Trophoblast cell (in vitro differentiated cells and primary cell): ENCODE measurements at regions not wholly inside any gene's neighbourhood (a gene's known extent, or its start where the extent isn't known, plus 50 kb on each side); places are given as distances from the start of the nearest gene placed in this dataset.

ENCODE experiments used
- DNase-seq, 2 donors: peaks; one replicate each; pipeline ENCODE4 v3.0.0-alpha.2; 2016
- H2AFZ ChIP-seq: 2 replicates; pipeline ENCODE4 v1.6.1; 2013; ENCODE audit warnings: low read length, moderate library complexity, mild to moderate bottlenecking; ENCODE audit not compliant: insufficient read depth, poor library complexity
- H2AK5ac ChIP-seq: 2 replicates; pipeline ENCODE4 v1.6.1; 2013; ENCODE audit warnings: mild to moderate bottlenecking, low read length
- H2BK120ac ChIP-seq: 2 replicates; pipeline ENCODE4 v1.6.1; 2013; ENCODE audit warnings: low read length, mild to moderate bottlenecking, moderate library complexity; ENCODE audit not compliant: insufficient read depth, poor library complexity
- H2BK12ac ChIP-seq: 2 replicates; pipeline ENCODE4 v1.6.1; 2013; ENCODE audit warnings: mild to moderate bottlenecking, low read length, moderate library complexity
- H2BK5ac ChIP-seq: 2 replicates; pipeline ENCODE4 v1.6.1; 2013; ENCODE audit warnings: low read length, low read depth, moderate library complexity, mild to moderate bottlenecking; ENCODE audit not compliant: poor library complexity
- H3K14ac ChIP-seq: 2 replicates; pipeline ENCODE4 v1.6.1; 2013; ENCODE audit warnings: mild to moderate bottlenecking, low read length
- H3K18ac ChIP-seq: 2 replicates; pipeline ENCODE4 v1.6.1; 2013; ENCODE audit warnings: mild to moderate bottlenecking, low read length
- H3K23ac ChIP-seq: 2 replicates; pipeline ENCODE4 v1.6.1; 2013; ENCODE audit warnings: low read length
- H3K27ac ChIP-seq: 2 replicates; pipeline ENCODE4 v1.5.1; 2013; ENCODE audit warnings: low read depth, mild to moderate bottlenecking, inconsistent platforms, low read length, moderate library complexity
- H3K27me3 ChIP-seq: 2 replicates; pipeline ENCODE4 v1.6.1; 2013; ENCODE audit warnings: inconsistent platforms, mild to moderate bottlenecking, low read length, moderate library complexity; ENCODE audit not compliant: insufficient read depth
- H3K36me3 ChIP-seq, 2 experiments: 1 replicate in 1 of 2; 2 replicates in 1 of 2; pipeline ENCODE4 v1.6.1; 2013; ENCODE audit warnings: low read length in 2 of 2, mild to moderate bottlenecking in 2 of 2, moderate library complexity in 1 of 2; ENCODE audit not compliant: insufficient read depth in 2 of 2, control insufficient read depth in 1 of 2
- H3K4ac ChIP-seq: 2 replicates; pipeline ENCODE4 v1.6.1; 2013; ENCODE audit warnings: low read depth, mild to moderate bottlenecking, low read length, moderate library complexity
- H3K4me1 ChIP-seq, 2 experiments: 1 replicate in 1 of 2; 2 replicates in 1 of 2; pipeline ENCODE4 v1.6.1; 2013; ENCODE audit warnings: low read length in 2 of 2, mild to moderate bottlenecking in 2 of 2, moderate library complexity in 1 of 2; ENCODE audit not compliant: insufficient read depth in 2 of 2, control insufficient read depth in 1 of 2
- H3K4me2 ChIP-seq: 2 replicates; pipeline ENCODE4 v1.6.1; 2013; ENCODE audit warnings: inconsistent platforms, mild to moderate bottlenecking, low read length, moderate library complexity
- H3K4me3 ChIP-seq: 2 replicates; pipeline ENCODE4 v1.5.1; 2013; ENCODE audit warnings: mild to moderate bottlenecking, low read depth, low read length, inconsistent platforms
- H3K79me1 ChIP-seq: one replicate; pipeline ENCODE4 v1.6.1; 2013; ENCODE audit warnings: low read length
- H3K79me2 ChIP-seq: 2 replicates; pipeline ENCODE4 v1.6.1; 2013; ENCODE audit warnings: low read length, mild to moderate bottlenecking; ENCODE audit not compliant: control insufficient read depth, insufficient read depth, poor library complexity
- H3K9ac ChIP-seq: 2 replicates; pipeline ENCODE4 v1.6.1; 2013; ENCODE audit warnings: mild to moderate bottlenecking, low read length
- H3K9me3 ChIP-seq: 2 replicates; pipeline ENCODE4 v1.6.1; 2013; ENCODE audit warnings: low read depth, mild to moderate bottlenecking, control low read depth, inconsistent platforms, low read length; ENCODE audit not compliant: insufficient read depth
- H4K12ac ChIP-seq: 2 replicates; pipeline ENCODE4 v1.6.1; 2013; ENCODE audit warnings: low read depth, mild to moderate bottlenecking, low read length, moderate library complexity
- H4K8ac ChIP-seq: 2 replicates; pipeline ENCODE4 v1.6.1; 2013; ENCODE audit warnings: low read depth, mild to moderate bottlenecking, low read length, moderate library complexity
- H4K91ac ChIP-seq: one replicate; pipeline ENCODE4 v1.6.1; 2013; ENCODE audit warnings: low read depth, mild to moderate bottlenecking, low read length, moderate library complexity
- WGBS: extraction: QIAGEN DNeasy Blood & Tissue Kit; methylation state at CpG from one replicate; pipeline ENCODE4 v1.1.7; 2013; ENCODE audit warnings: missing lambda C conversion rate; ENCODE audit not compliant: insufficient read length, insufficient coverage; ENCODE audit errors: extremely low coverage; 5-methylcytosine and 5-hydroxymethylcytosine counted together

DNA sequence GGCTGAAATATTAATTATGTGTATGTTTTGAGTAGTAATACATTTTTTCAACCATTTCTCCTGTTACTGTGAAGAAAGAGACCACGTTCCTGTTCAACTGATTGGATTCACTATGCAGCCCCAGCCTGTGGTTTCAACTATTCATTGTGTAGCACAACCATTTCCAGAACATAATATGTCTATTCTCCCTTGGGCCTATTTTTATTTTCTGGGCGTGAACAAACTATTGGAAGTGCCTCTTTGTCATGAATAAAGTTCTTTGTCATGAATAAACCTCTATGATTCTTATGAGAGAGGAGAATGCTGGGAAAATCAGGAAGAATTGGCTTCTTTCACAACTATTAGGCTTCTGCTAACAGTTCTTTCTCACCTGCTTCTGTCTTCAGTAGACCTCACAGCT is 152.4 kb downstream of the GNAT3 start:
- Histone ChIP-seq H3K18ac (no peak overlapping the region), H3K27me3 (no peaks in the 10 kb centered on the region), H3K4me1 (no peaks in the 10 kb centered on the region), H2AK5ac (no peak overlapping the region), H3K79me1 (no peaks in the 10 kb centered on the region), H4K91ac (no peak overlapping the region), H3K79me2 (no peaks in the 10 kb centered on the region), H3K27ac (no peak overlapping the region), H3K23ac (no peak overlapping the region), H2BK12ac (no peak overlapping the region), H3K4me2 (no peak overlapping the region), H3K4ac (no peak overlapping the region), H2BK120ac (no peak overlapping the region), H4K8ac (no peak overlapping the region), H3K9ac (no peak overlapping the region), H3K9me3 (no peaks in the 10 kb centered on the region), H3K4me3 (no peak overlapping the region), H2BK5ac (no peak overlapping the region), H4K12ac (no peak overlapping the region), H3K36me3 (no peaks in the 10 kb centered on the region), H3K14ac (no peak overlapping the region), H2AFZ (no peak overlapping the region)
- DNase-seq: no peak
- no CpG with 5 or more reads among the region's 2 CpGs for WGBS

DNA sequence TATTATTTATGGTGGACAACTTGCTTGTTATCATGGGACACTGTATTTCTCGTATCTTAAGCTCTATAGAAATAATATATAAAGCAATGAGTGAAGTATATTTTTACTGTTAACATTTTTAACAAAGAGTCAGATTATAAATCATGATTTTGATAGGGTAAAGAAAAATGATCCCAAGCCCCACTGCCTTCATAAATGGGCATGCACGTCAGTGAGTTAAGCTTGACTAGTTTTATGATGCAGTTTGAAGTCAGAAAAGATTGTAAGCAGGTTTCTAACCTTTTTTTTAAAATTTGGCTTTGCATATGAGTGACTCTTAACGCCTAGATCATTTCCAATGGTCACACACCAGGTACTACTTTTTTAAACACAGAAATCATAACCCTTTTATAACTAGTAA is 152.8 kb downstream of the GNAT3 start:
- no peak overlapping the region for H2BK120ac ChIP-seq
- H3K4ac ChIP-seq: no peak overlapping the region
- WGBS: no CpG with 5 or more reads among the region's 3 CpGs
- no peak overlapping the region for H4K91ac ChIP-seq
- no peak overlapping the region for H3K4me3 ChIP-seq
- H2AFZ ChIP-seq: no peak overlapping the region
- no peak for DNase-seq
- H3K27me3 ChIP-seq: no peaks in the 10 kb centered on the region
- no peaks in the 10 kb centered on the region for H3K4me1 ChIP-seq
- H2BK12ac ChIP-seq: no peak overlapping the region
- no peak overlapping the region for H3K9ac ChIP-seq
- H3K79me1 ChIP-seq: no peaks in the 10 kb centered on the region
- H3K14ac ChIP-seq: no peak overlapping the region
- no peak overlapping the region for H4K12ac ChIP-seq
- H2BK5ac ChIP-seq: no peak overlapping the region
- no peaks in the 10 kb centered on the region for H3K36me3 ChIP-seq
- H3K9me3 ChIP-seq: no peaks in the 10 kb centered on the region
- no peak overlapping the region for H3K27ac ChIP-seq
- no peak overlapping the region for H3K18ac ChIP-seq
- H3K23ac ChIP-seq: no peak overlapping the region
- H2AK5ac ChIP-seq: no peak overlapping the region
- no peak overlapping the region for H3K4me2 ChIP-seq
- H4K8ac ChIP-seq: no peak overlapping the region
- no peaks in the 10 kb centered on the region for H3K79me2 ChIP-seq

GRCh38 chr7:80357530-80357929 is 154.3 kb downstream of the GNAT3 start:
- no peak overlapping the region for H2BK5ac ChIP-seq
- no peak overlapping the region for H3K4me3 ChIP-seq
- no peak overlapping the region for H2BK120ac ChIP-seq
- H3K9me3 ChIP-seq: no peaks in the 10 kb centered on the region
- no peak overlapping the region for H3K9ac ChIP-seq
- no peak overlapping the region for H3K4ac ChIP-seq
- H3K14ac ChIP-seq: no peak overlapping the region
- no peaks in the 10 kb centered on the region for H3K79me2 ChIP-seq
- no peaks in the 10 kb centered on the region for H3K4me1 ChIP-seq
- no peak overlapping the region for H3K4me2 ChIP-seq
- H3K36me3 ChIP-seq: no peaks in the 10 kb centered on the region
- H3K23ac ChIP-seq: no peak overlapping the region
- H3K27ac ChIP-seq: no peak overlapping the region
- no peak overlapping the region for H4K12ac ChIP-seq
- no peaks in the 10 kb centered on the region for H3K27me3 ChIP-seq
- no peak overlapping the region for H4K91ac ChIP-seq
- no peak for DNase-seq
- no peak overlapping the region for H2AK5ac ChIP-seq
- H3K18ac ChIP-seq: no peak overlapping the region
- no peak overlapping the region for H2BK12ac ChIP-seq
- H4K8ac ChIP-seq: no peak overlapping the region
- H3K79me1 ChIP-seq: no peaks in the 10 kb centered on the region
- H2AFZ ChIP-seq: no peak overlapping the region

- DNase-seq: no peak
- H4K91ac ChIP-seq: no peak overlapping the region
- no peak overlapping the region for H2AK5ac ChIP-seq
- H3K4ac ChIP-seq: no peak overlapping the region
- no CpG with 5 or more reads among the region's 1 CpG for WGBS
- no peak overlapping the region for H4K12ac ChIP-seq
- H2BK120ac ChIP-seq: no peak overlapping the region
- H3K9ac ChIP-seq: no peak overlapping the region
- H4K8ac ChIP-seq: no peak overlapping the region
- H3K9me3 ChIP-seq: peaks cover 1% of the 10 kb centered on the region
- no peaks in the 10 kb centered on the region for H3K27me3 ChIP-seq
- H3K18ac ChIP-seq: no peak overlapping the region
- no peak overlapping the region for H3K23ac ChIP-seq
- H2BK12ac ChIP-seq: no peak overlapping the region
- no peak overlapping the region for H3K14ac ChIP-seq
- H3K79me1 ChIP-seq: no peaks in the 10 kb centered on the region
- H3K79me2 ChIP-seq: no peaks in the 10 kb centered on the region
- no peak overlapping the region for H2BK5ac ChIP-seq
- H3K27ac ChIP-seq: no peak overlapping the region
- H3K36me3 ChIP-seq: no peaks in the 10 kb centered on the region
- no peak overlapping the region for H3K4me2 ChIP-seq
- H3K4me1 ChIP-seq: no peaks in the 10 kb centered on the region
- no peak overlapping the region for H3K4me3 ChIP-seq
- H2AFZ ChIP-seq: no peak overlapping the region
Measured at GRCh38 chr7:80350430-80350829, 161.4 kb downstream of the GNAT3 start.

DNA sequence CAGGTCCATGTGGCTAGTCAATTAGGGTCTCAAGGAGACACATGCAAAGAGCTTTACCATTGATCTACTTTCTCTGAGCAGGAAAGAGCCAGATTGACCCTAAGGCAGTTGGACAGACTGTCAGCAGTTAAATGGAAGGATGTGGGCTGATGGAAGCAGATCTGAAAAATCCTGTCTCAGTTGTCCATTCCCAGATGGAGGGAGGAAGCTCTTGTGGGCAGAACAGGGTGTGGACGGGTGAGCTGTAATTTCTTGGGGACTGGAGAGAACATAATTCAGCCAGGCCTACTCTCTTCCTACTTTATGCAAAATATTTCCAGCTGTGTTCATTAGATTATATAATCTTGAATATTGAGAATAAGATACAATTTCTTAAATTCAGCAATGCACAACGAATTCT is 163.6 kb downstream of the GNAT3 start:
- H2BK120ac ChIP-seq: no peak overlapping the region
- H3K79me1 ChIP-seq: no peaks in the 10 kb centered on the region
- no peak overlapping the region for H2AK5ac ChIP-seq
- no peaks in the 10 kb centered on the region for H3K4me1 ChIP-seq
- H4K91ac ChIP-seq: no peak overlapping the region
- DNase-seq: no peak
- no peak overlapping the region for H3K4me2 ChIP-seq
- H3K27ac ChIP-seq: no peak overlapping the region
- no peaks in the 10 kb centered on the region for H3K27me3 ChIP-seq
- no peak overlapping the region for H3K4ac ChIP-seq
- peaks cover 1% of the 10 kb centered on the region for H3K9me3 ChIP-seq
- H3K9ac ChIP-seq: no peak overlapping the region
- no peak overlapping the region for H3K18ac ChIP-seq
- H3K79me2 ChIP-seq: no peaks in the 10 kb centered on the region
- H3K4me3 ChIP-seq: no peak overlapping the region
- no peak overlapping the region for H2AFZ ChIP-seq
- H4K8ac ChIP-seq: no peak overlapping the region
- no peak overlapping the region for H3K23ac ChIP-seq
- no peaks in the 10 kb centered on the region for H3K36me3 ChIP-seq
- no peak overlapping the region for H2BK5ac ChIP-seq
- no peak overlapping the region for H4K12ac ChIP-seq
- no peak overlapping the region for H2BK12ac ChIP-seq
- no peak overlapping the region for H3K14ac ChIP-seq
- WGBS: no CpG with 5 or more reads among the region's 2 CpGs
